OCI-LY1 (cell line): ENCODE measurements at regions not wholly inside any gene's neighbourhood (a gene's known extent, or its start where the extent isn't known, plus 50 kb on each side); places are given as distances from the start of the nearest gene placed in this dataset.

Experiments
- H2AFZ ChIP-seq: fragments of 200-600 bp; sonication (generic), shearing (Covaris generic); 2 replicates; pipeline ENCODE4 v1.6.0; 2014; ENCODE audit warnings: antibody characterized with exemption, mild to moderate bottlenecking, low read length
- H3F3A ChIP-seq: fragments of 200-600 bp; sonication (generic), shearing (Covaris generic); 2 replicates; pipeline ENCODE4 v1.6.0; 2014; ENCODE audit warnings: mild to moderate bottlenecking, antibody characterized with exemption, low read length, moderate library complexity; ENCODE audit not compliant: insufficient read depth
- H3K27ac ChIP-seq: fragments of 200-600 bp; sonication (generic); 2 replicates; pipeline ENCODE4 v1.5.1; 2014; ENCODE audit warnings: low read length, mixed run types, mild to moderate bottlenecking, low read depth; ENCODE audit not compliant: poor library complexity, severe bottlenecking
- H3K27me3 ChIP-seq: fragments of 200-600 bp; sonication (generic); 2 replicates; pipeline ENCODE4 v1.6.0; 2014; ENCODE audit warnings: antibody characterized with exemption, mild to moderate bottlenecking, low read length, moderate library complexity; ENCODE audit not compliant: insufficient read depth
- H3K36me3 ChIP-seq: fragments of 200-600 bp; sonication (generic); 2 replicates; pipeline ENCODE4 v1.6.1; 2014; ENCODE audit warnings: mild to moderate bottlenecking, antibody characterized with exemption, low read length, moderate library complexity, mixed read lengths; ENCODE audit not compliant: insufficient read depth
- H3K4me1 ChIP-seq: fragments of 200-600 bp; sonication (generic); 2 replicates; pipeline ENCODE4 v1.5.1; 2014; ENCODE audit warnings: mild to moderate bottlenecking, low read length, moderate library complexity; ENCODE audit not compliant: insufficient read depth, severe bottlenecking
- H3K4me2 ChIP-seq: fragments of 200-600 bp; sonication (generic), shearing (Covaris generic); 2 replicates; pipeline ENCODE4 v1.6.1; 2014; ENCODE audit warnings: low read length
- H3K4me3 ChIP-seq: fragments of 200-600 bp; sonication (generic); 2 replicates; pipeline ENCODE4 v1.5.1; 2014; ENCODE audit warnings: low read length, low read depth, mild to moderate bottlenecking, mixed read lengths; ENCODE audit not compliant: poor library complexity, severe bottlenecking
- H3K79me2 ChIP-seq: fragments of 200-600 bp; shearing (Covaris generic); 2 replicates; pipeline ENCODE4 v1.6.1; 2016; ENCODE audit warnings: mixed run types, low read length, mixed read lengths; ENCODE audit not compliant: insufficient read depth
- H3K9ac ChIP-seq: fragments of 200-600 bp; sonication (generic), shearing (Covaris generic); 2 replicates; pipeline ENCODE4 v1.6.1; 2014; ENCODE audit warnings: mild to moderate bottlenecking, low read length, mixed read lengths
- H3K9me2 ChIP-seq: fragments of 200-600 bp; sonication (generic), shearing (Covaris generic); 2 replicates; pipeline ENCODE4 v1.6.1; 2014; ENCODE audit warnings: low read depth, mild to moderate bottlenecking, low read length, mixed read lengths
- H3K9me3 ChIP-seq: fragments of 200-600 bp; shearing (Covaris generic); 2 replicates; pipeline ENCODE4 v1.6.1; 2014; ENCODE audit warnings: low read length, mixed read lengths
- H4K20me1 ChIP-seq: fragments of 200-600 bp; sonication (generic), shearing (Covaris generic); 2 replicates; pipeline ENCODE4 v1.6.0; 2016; ENCODE audit warnings: mild to moderate bottlenecking, low read length; ENCODE audit not compliant: insufficient read depth
- CTCF ChIP-seq: fragments of 200-600 bp; sonication (generic), shearing (Covaris generic); IDR thresholded peaks from 2 replicates; pipeline ENCODE4 v1.5.1; 2017; ENCODE audit warnings: mild to moderate bottlenecking, antibody characterized with exemption, low read length, moderate library complexity, mixed read lengths
- EZH2 ChIP-seq: fragments of 200-600 bp; sonication (generic), shearing (Covaris generic); IDR thresholded peaks from 2 replicates; pipeline ENCODE4 v1.8.0; 2017; ENCODE audit warnings: borderline replicate concordance, mixed run types, mild to moderate bottlenecking, antibody characterized with exemption, low read length, moderate library complexity, mixed read lengths

DNA sequence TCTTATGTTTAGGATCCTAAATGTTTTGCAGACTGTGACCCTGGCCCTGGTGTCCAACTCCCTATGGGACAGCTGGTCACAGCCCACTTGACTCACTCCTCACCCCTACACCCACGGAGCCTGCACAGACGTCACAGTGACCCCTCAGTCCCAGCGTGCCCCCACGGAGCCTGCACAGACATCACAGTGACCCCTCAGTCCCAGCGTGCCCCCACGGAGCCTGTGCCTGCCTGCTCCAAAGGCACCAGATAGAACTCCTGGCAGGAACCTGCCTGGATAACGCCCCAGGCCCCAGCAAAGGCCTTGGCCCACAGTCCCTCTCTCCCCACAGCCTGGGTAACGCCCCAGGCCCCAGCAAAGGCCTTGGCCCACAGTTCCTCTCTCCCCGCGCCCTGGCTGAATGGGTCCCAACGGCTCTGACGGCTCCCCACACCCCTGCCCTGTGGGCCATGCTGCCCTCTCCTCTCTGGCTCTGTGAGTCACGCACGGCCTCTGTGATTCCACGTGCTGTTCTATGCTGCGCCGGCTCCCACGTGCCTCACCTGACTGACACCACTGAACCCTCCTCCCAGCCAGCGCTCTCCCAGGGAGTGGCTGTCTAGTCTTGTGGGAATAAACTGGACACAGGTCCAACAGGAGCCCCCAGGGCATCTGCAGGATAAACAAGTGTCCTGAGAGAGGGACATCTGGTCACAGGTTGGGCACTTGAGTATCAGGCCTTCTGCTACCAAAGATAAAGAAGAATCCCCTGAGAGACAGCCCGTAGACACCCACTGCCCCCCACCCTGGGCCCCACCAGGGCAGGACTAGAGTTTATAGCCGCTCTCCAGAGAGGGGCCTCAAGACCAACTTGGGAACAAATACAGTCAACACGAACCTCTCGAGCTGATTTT, 250.3 kb downstream of the BRD1 start:
- Histone ChIP-seq H3K4me2 (no peak overlapping the region), H3K4me3 (no peak overlapping the region), H4K20me1 (no peaks in the 10 kb centered on the region), H2AFZ (no peak overlapping the region), H3K79me2 (no peaks in the 10 kb centered on the region; the same call in 1 of the 2 replicates), H3K27me3 (no peaks in the 10 kb centered on the region), H3F3A (no peaks in the 10 kb centered on the region), H3K4me1 (no peaks in the 10 kb centered on the region), H3K9me3 (peaks cover 10% of the 10 kb centered on the region), H3K36me3 (no peaks in the 10 kb centered on the region), H3K27ac (no peak overlapping the region), H3K9ac (no peak overlapping the region), H3K9me2 (no peaks in the 10 kb centered on the region)
- TF ChIP-seq CTCF (no peak), EZH2 (no peak)

DNA sequence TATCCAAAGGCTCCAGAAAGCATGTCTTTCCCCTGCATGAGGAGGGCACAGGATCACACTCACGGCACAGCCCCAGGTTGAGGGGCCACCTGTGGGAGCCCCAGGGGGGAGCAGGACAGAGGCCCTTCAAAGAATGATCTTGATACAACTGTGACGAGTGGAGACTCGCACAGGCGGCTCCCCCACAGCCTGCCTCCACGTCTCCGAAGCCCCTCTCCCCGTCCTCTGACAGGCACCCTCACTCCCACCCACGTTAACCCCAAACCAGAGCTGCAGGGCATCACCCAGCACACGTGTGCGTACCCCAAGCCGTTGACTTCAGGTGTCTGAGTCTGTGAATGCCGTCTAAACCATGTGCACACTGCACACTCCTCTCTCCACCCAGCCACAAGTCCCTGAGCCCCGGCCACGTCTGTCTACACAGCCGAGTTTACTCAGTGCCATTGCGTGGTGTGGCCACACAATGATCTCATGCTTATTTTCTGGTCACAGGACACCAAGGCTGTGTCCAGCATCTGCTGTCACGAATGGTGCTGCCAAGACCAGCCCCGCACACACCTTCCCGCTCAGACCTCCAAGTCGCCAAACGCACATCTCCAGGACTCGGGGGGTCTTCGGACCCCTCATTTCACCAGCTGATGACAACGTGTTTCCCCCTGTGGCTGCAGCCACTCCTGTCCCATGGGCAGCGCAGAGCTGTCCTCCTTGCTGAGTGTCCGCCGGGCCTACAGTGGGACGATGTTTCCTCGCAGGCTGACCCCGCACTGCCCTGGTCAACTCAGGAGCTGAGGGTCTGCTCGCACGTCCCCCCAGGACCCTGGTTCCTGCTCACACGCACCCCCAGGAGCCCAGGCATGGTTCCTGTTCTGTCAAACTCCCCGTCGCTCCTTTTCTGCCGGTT, 251.2 kb downstream of the BRD1 start:
- TF ChIP-seq CTCF (no peak), EZH2 (no peak)

GRCh38 chr22:49575703-49576081, 252.0 kb downstream of the BRD1 start:
- H3K9me3 ChIP-seq = peaks cover 8% of the 10 kb centered on the region
- no peaks in the 10 kb centered on the region; the same call in 1 of the 2 replicates for H3K79me2 ChIP-seq
- H3K27ac ChIP-seq = no peak overlapping the region
- no peaks in the 10 kb centered on the region for H3K9me2 ChIP-seq
- no peak overlapping the region for H3K4me2 ChIP-seq
- H3K4me3 ChIP-seq = no peak overlapping the region
- H3K27me3 ChIP-seq = no peaks in the 10 kb centered on the region
- no peaks in the 10 kb centered on the region for H4K20me1 ChIP-seq
- H3K36me3 ChIP-seq = no peaks in the 10 kb centered on the region
- no peak overlapping the region for H3K9ac ChIP-seq
- no peak overlapping the region for H2AFZ ChIP-seq
- TF ChIP-seq EZH2 (no peak), CTCF (no peak)
- H3K4me1 ChIP-seq = no peaks in the 10 kb centered on the region
- no peaks in the 10 kb centered on the region for H3F3A ChIP-seq

More for the DNA sequence above, 251.2 kb downstream of the BRD1 start:
- Histone ChIP-seq H3K4me2 (no peak overlapping the region), H3K4me1 (no peaks in the 10 kb centered on the region), H3K36me3 (no peaks in the 10 kb centered on the region), H3K9ac (no peak overlapping the region), H3K9me3 (peaks cover 10% of the 10 kb centered on the region), H3K4me3 (no peak overlapping the region), H3K9me2 (no peaks in the 10 kb centered on the region), H3K79me2 (no peaks in the 10 kb centered on the region; the same call in 1 of the 2 replicates), H4K20me1 (no peaks in the 10 kb centered on the region), H3K27ac (no peak overlapping the region), H3F3A (no peaks in the 10 kb centered on the region), H2AFZ (no peak overlapping the region), H3K27me3 (no peaks in the 10 kb centered on the region)
